Embryonic facial prominence (tissue), 1 donor: ENCODE measurements at regions not wholly inside any gene's neighbourhood (a gene's known extent, or its start where the extent isn't known, plus 50 kb on each side); places are given as distances from the start of the nearest gene placed in this dataset.

Experiments
- DNase-seq: peaks from one replicate; pipeline ENCODE4 v3.0.0-alpha.2; 2016; ENCODE audit errors: extremely low spot score

DNA sequence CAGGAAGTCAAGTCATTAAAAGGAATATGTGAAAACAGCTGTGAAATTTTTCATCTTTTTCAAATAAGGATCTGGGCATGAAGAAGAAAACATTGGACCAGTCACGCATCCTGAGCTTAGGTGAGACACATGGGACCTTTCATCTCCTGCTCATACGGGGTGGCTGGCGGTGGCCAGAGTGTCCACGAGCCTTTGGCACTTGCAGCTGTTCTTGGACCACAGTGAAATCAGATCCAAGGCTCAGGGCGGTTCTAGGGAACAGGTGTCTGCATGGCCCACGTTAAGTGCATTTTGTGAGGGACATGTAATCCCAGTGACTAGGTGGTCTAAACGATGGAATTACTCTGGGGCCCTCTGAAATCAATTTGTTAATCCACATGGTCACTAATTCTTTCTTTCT, 212.7 kb upstream of the COPS8 start:
- no peak for DNase-seq

- DNase-seq: no peak
These were observed 212.1 kb upstream of the COPS8 start for GRCh38 chr2:236873636-236874035.

- no peak for DNase-seq
These were observed 210.7 kb upstream of the COPS8 start for GRCh38 chr2:236874866-236875481.

- DNase-seq: no peak
These were observed 209.7 kb upstream of the COPS8 start for GRCh38 chr2:236875906-236876505.

DNA sequence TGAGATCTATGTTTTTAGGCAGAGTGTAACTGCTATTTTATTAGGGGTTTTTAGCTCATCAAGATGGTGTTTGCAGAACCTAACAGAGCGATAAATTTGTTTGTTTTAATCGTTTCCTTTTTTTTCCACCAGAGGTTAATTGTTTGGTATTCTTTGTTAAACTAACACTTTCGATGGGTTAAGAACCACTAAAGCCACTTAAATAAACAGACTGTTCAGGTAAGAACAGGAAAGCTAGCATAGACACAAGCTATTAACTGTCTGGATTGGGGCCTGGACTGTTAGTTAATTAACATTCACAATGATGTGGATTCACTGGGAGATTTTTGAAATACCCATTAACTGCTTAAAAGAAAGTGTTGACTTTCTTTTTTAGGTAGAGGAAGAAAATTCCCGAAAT, 209.0 kb upstream of the COPS8 start:
- no peak for DNase-seq

DNA sequence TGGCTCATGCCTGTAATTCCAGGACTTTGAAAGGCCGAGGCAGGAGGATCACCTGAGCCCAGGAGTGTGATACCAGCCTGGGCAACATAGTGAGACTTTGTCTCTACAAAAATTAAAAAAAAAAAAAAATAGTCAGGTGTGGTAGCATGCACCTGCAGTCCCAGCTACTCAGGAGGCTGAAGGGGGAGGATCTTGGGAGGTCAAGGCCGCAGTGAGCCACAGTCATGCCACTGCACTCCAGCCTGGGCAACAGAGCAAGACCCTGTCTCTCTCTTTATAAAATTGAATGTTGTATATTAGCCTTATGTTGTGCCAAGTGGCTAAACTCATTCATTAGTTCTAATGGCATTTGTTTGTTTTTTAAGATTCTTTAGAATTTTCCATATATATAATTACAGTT, 207.7 kb upstream of the COPS8 start:
- DNase-seq: no peak

- DNase-seq: no peak
These were observed 206.2 kb upstream of the COPS8 start for GRCh38 chr2:236879416-236879963.

GRCh38 chr2:236882074-236882473, 203.6 kb upstream of the COPS8 start:
- DNase-seq: no peak

GRCh38 chr2:236882930-236883329, 202.8 kb upstream of the COPS8 start:
- no peak for DNase-seq

DNA sequence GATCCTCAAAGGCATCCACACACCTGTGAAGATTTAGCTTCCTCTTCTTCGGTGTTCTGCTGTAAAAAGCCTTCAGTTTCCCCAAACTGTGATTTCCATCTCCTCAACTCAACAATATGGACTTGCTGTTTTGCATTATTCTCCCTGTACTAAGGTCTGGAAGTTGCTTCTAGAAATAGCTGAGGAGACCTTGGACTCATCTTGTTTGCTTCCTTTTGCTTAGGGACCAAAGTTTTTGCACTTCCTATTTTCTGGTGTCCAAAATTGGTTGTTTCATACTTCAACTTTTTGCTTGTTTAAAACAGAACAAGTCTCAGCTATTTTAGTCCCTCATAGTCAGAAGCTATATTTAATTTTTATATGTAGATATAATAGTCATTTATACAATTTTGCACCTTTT, 201.9 kb upstream of the COPS8 start:
- no peak for DNase-seq

GRCh38 chr2:236884569-236885175, 201.0 kb upstream of the COPS8 start:
- no peak for DNase-seq

GRCh38 chr2:236886456-236886855, 199.2 kb upstream of the COPS8 start:
- no peak for DNase-seq

GRCh38 chr2:236887531-236887930, 198.2 kb upstream of the COPS8 start:
- DNase-seq: peak; percentile 57

DNA sequence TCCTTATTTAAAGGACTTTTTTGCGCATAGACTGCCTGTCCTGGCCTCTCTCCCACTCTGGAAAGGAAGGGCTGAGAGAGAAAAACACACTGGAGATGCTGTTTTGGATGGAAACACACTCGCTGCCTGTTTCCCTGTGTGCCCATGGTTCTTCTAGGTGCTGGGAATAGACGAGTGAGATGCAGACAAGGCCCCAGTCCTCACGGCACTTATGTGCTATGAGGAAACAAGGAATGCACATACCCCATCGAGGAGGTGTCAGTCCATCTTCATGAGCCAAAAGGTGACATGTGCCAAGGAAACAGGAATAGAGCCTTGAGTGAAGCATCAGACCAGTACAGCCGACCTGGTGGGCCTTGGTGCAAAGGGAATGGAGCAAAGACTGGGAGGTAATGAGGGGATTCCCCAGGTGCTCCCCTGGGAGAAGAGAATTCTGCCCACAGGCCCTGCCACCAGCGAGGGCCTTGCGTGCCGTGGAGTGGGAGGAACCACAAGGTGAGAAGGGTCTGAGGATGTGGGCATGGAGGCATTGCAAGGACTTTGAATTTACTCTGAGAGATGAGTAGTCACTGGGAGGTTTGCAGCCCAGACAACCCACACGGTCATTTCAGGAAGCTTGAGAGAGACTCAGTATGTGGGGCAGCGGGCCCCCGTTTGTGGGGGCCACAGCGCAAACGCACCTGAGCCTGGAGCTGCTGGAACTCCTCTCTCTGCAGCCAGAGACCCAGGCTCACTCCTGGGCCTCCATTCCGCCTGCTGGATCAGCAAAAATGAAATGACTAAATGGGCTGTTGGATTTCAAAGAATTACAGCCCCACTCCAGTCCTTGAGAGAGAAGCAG, 197.5 kb upstream of the COPS8 start:
- no peak for DNase-seq

GRCh38 chr2:236888794-236889780, 196.6 kb upstream of the COPS8 start:
- no peak for DNase-seq

DNA sequence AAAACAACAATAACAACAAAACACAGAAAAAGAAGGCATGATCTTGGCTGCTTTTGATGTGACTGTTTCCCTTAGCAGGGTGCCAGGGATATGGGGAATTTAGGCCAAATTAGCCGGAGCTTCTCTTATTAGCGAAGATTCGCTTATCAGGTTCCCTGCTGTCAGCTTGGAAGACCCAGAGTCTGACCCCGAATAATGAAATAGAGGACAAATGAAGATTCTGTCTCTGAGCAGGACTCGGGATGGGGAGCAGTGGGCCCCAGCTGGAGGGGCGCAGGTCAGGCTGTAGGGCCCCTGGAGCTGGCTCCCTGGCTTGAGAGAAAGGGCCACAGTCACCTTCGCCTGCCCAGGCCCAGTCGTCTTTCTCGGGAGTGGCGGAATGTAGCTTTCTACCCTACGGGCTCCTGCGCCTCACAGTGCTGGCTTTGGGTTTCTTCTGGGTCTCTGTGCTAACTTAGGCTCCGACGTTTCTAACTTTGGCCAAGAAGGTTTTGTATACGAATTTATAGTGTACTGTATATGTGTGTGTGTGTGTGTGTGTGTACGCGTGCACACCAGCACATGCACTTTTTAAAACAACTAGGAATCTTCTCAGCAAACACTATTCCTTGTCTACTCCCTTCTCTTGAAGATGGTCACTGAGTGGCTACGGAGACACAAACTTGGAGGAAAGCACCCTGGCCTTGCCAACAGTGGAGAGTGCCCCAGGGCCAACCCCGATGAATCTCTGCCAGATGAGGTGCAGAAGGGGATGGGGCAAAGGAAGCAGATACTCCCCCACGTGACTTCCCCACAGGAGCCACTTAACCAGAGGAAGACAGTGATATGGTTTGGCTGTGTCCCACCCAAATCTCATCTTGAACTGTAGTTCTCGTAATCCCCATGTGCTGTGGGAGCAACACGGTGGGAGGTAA, 195.6 kb upstream of the COPS8 start:
- no peak for DNase-seq

- DNase-seq: no peak
These were observed 193.0 kb upstream of the COPS8 start for GRCh38 chr2:236892721-236893120.

GRCh38 chr2:236894791-236895190, 190.9 kb upstream of the COPS8 start:
- DNase-seq: no peak

- DNase-seq: no peak
These were observed 190.2 kb upstream of the COPS8 start for GRCh38 chr2:236895497-236895896.

GRCh38 chr2:236896688-236897087, 189.0 kb upstream of the COPS8 start:
- DNase-seq: no peak
